ENCODE measurements at regions not wholly inside any gene's neighbourhood (a gene's known extent, or its start where the extent isn't known, plus 50 kb on each side); places are given as distances from the start of the nearest gene placed in this dataset.

DNA sequence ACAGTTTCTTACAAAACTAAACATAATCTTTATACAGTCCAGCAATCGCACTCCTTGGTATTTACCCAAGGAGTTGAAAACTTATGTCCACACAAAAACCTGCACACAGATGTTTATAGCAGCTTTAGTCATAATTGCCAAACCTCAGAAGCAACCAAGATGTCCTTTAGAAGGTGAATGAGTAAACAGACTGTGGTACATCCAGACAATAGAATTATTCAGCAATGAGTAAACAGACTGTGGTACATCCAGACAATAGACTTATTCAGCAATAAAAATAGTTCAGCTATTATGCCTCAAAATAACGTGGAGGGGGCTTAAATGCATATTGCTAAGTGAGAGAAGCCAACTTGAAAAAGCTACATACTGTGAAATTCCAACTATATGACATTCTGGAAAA lies 87.0 kb upstream of the GALNT2 start:
- H3K27me3 ChIP-seq (ENCODE audit: control insufficient read depth, insufficient read depth, low read length): 0 out of 2 replicates have a peak, but pooled peaks cover 1% of the 10 kb centered on the region
- H3K4me3 ChIP-seq (ENCODE audit: low read depth, low read length): no peak overlapping the region
- POLR2A ChIA-PET: no interaction called here
- DNase-seq (ENCODE audit: low read depth): no peak
- H3K36me3 ChIP-seq (ENCODE audit: control insufficient read depth, insufficient read depth, low read length): no peaks in the 10 kb centered on the region
- no peak for TF ChIP-seq CTCF (IDR thresholded peaks at IDR 0.05; ENCODE audit: insufficient read depth, low read depth, low read length)
- CTCF ChIA-PET: no interaction called here

DNA sequence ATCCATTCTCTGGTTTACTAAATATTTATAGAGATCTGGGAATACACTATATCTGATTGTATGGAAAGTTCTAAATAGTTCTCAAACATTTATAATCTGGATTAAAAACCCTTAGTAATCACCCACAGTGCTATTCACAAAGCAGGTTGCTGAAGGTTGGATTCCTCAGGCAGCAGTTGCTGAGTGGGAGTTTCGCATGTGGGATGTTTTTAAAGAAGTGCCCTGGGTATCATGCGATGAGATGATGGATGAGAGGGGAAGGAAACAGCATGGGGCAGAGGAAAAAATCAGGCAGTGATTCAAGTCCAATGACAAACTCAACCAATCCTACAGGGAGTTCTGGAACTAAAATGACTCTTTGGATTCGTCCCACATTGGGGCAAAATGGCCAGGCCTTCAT lies 85.3 kb upstream of the GALNT2 start:
- CTCF ChIA-PET: no interaction called here
- no peak overlapping the region for H3K4me3 ChIP-seq (ENCODE audit: low read depth, low read length)
- no peak for DNase-seq (ENCODE audit: low read depth)
- no peak for TF ChIP-seq CTCF (IDR thresholded peaks at IDR 0.05; ENCODE audit: insufficient read depth, low read depth, low read length)
- no peaks in the 10 kb centered on the region for H3K36me3 ChIP-seq (ENCODE audit: control insufficient read depth, insufficient read depth, low read length)
- POLR2A ChIA-PET: no interaction called here
- 0 out of 2 replicates have a peak, but pooled peaks cover 1% of the 10 kb centered on the region for H3K27me3 ChIP-seq (ENCODE audit: control insufficient read depth, insufficient read depth, low read length)

DNA sequence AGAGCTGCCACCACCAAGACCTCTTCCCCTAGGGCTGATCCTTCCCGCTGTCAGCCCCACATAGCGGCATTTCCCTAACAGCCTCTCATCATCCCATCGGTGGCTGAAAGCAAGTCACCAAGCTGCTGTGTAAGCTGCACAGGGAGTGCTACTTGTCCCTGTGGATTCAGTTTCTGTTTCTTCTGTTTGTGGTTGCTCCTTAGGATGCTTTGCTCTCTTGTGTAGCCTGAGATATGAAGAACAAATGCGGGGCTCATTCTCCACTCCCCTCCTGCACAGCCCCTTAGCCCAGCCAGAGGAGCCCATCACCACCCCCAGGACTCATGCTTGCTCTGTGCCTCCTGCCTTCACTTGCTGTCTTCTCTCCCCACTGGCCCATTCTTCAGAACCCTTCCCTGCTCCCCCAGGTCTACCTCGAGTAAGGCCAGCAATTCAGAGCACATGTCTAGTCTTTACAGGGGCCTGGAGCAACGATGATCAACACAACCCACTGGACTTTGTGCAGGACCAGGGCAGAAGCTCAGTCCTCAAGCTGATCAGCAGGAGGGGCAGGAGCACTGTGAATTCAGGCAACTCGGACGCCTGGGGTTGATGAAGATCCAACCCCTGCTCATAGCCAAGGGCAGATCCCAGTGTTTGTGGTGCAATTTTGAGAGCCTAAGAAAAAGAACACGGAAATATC lies 82.6 kb upstream of the GALNT2 start:
- H3K4me3 ChIP-seq (ENCODE audit: low read depth, low read length): no peak overlapping the region
- POLR2A ChIA-PET: no interaction called here
- CTCF ChIA-PET: interaction anchor here (1.7 kb wide), 1 partner anchor 12 kb away, joined by 5 read pairs; no protein-coding TSS in a partner anchor
- H3K27me3 ChIP-seq (ENCODE audit: control insufficient read depth, insufficient read depth, low read length): 0 out of 2 replicates have a peak, but pooled peaks cover 1% of the 10 kb centered on the region
- no peaks in the 10 kb centered on the region for H3K36me3 ChIP-seq (ENCODE audit: control insufficient read depth, insufficient read depth, low read length)
- no peak for TF ChIP-seq CTCF (IDR thresholded peaks at IDR 0.05; ENCODE audit: insufficient read depth, low read depth, low read length)
- DNase-seq (ENCODE audit: low read depth): no peak

DNA sequence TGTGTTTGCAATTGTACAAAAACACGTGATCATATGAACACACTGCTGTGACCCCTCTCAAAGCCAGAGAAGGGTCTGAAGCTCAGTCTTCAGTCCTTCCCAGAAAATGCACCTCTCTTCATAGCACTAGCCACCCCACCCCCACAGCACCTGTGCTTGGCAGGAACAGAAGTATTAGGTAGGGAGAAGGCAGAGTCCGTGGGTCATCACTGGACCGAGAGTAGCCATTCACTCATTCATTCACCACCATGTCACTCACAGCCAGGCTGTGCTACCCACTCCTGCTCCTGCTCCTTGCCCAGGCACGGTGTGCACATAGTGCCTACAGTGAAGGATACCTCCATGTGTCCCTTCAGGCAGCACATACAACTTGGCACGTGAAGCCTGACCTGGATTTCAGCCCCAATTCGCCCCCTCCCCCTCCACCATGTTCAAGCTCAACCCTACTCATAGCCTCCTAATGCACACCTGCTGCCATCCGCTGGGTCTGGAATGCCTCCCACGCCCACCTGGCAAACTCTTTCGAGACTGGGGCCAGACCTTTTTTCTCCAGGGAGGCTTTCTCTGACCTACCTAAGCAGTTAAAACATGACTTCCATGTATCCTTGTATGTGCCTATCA lies 81.9 kb upstream of the GALNT2 start:
- ChIA-PET CTCF (no interaction called here), POLR2A (no interaction called here)
- Histone ChIP-seq H3K27me3 (ENCODE audit: control insufficient read depth, insufficient read depth, low read length) (0 out of 2 replicates have a peak, but pooled peaks cover 1% of the 10 kb centered on the region), H3K4me3 (ENCODE audit: low read depth, low read length) (no peak overlapping the region), H3K36me3 (ENCODE audit: control insufficient read depth, insufficient read depth, low read length) (no peaks in the 10 kb centered on the region)
- TF ChIP-seq CTCF (IDR thresholded peaks at IDR 0.05; ENCODE audit: insufficient read depth, low read depth, low read length): no peak
- DNase-seq (ENCODE audit: low read depth): no peak

GRCh38 chr1:229985613-229986010 lies 81.4 kb upstream of the GALNT2 start:
- Histone ChIP-seq H3K27me3 (ENCODE audit: control insufficient read depth, insufficient read depth, low read length) (0 out of 2 replicates have a peak, but pooled peaks cover 1% of the 10 kb centered on the region), H3K4me3 (ENCODE audit: low read depth, low read length) (no peak overlapping the region), H3K36me3 (ENCODE audit: control insufficient read depth, insufficient read depth, low read length) (no peaks in the 10 kb centered on the region)
- TF ChIP-seq CTCF (IDR thresholded peaks at IDR 0.05; ENCODE audit: insufficient read depth, low read depth, low read length): no peak
- POLR2A ChIA-PET: no interaction called here
- DNase-seq (ENCODE audit: low read depth): no peak
- CTCF ChIA-PET: no interaction called here
